PC-3 (cell line): ENCODE measurements at regions not wholly inside any gene's neighbourhood (a gene's known extent, or its start where the extent isn't known, plus 50 kb on each side); places are given as distances from the start of the nearest gene placed in this dataset.

Source experiments
- ATAC-seq: fragments of 200-7000 bp; cut with Tn5 transposase; 2 replicates; pipeline ENCODE4 v1.9.1; 2020; ENCODE audit warnings: mild to moderate bottlenecking, moderate library complexity
- BruUV-seq: library from RNA; stranded (reverse); fragments of 400-500 nt; replicated peaks from 2 replicates; lab custom pipeline; 2021; lab: Mats Ljungman, UMichigan
- CTCF ChIA-PET: fragments of 300-600 bp; sonication (Branson Sonifier 250); formaldehyde crosslinking; loops from one replicate; lab custom pipeline; 2022; ENCODE audit warnings: antibody characterized with exemption; lab: Charles Lee
- POLR2A ChIA-PET: fragments of 300-600 bp; sonication (Branson Sonifier 250); formaldehyde crosslinking; loops from one replicate; lab custom pipeline; 2022; ENCODE audit warnings: antibody characterized with exemption; ENCODE audit not compliant: unreplicated experiment; lab: Charles Lee
- DNase-seq: peaks from one replicate; pipeline ENCODE4 v3.0.0-alpha.2; 2015
- H2AFZ ChIP-seq: fragments of 300-600 bp; sonication (generic); 2 replicates; pipeline ENCODE4 v1.6.0; 2016; ENCODE audit warnings: antibody characterized with exemption, low read length
- H3F3A ChIP-seq: fragments of 300-600 bp; sonication (generic); one replicate; pipeline ENCODE4 v1.6.0; 2017; ENCODE audit warnings: antibody characterized with exemption, low read length, control low read depth, mild to moderate bottlenecking; ENCODE audit not compliant: unreplicated experiment
- H3K27ac ChIP-seq: fragments of 300-600 bp; sonication (generic); 2 replicates; pipeline ENCODE4 v1.5.1; 2016; ENCODE audit warnings: mild to moderate bottlenecking, low read length
- H3K27me3 ChIP-seq: fragments of 300-600 bp; sonication (generic); 2 replicates; pipeline ENCODE4 v1.6.1; 2016; ENCODE audit warnings: low read length, mixed read lengths
- H3K36me3 ChIP-seq: fragments of 300-600 bp; sonication (generic); 2 replicates; pipeline ENCODE4 v1.6.1; 2016; ENCODE audit warnings: low read depth, mixed run types, low read length, mixed read lengths
- H3K4me1 ChIP-seq: fragments of 300-600 bp; sonication (generic); 2 replicates; pipeline ENCODE4 v1.5.1; 2016; ENCODE audit warnings: low read length; ENCODE audit not compliant: insufficient read depth
- H3K4me2 ChIP-seq: fragments of 300-600 bp; sonication (generic); 2 replicates; pipeline ENCODE4 v1.6.0; 2016; ENCODE audit warnings: low read length
- H3K4me3 ChIP-seq: fragments of 300-600 bp; sonication (generic); 2 replicates; pipeline ENCODE4 v1.5.1; 2016; ENCODE audit warnings: mild to moderate bottlenecking, low read length, mixed read lengths
- H3K79me2 ChIP-seq: fragments of 300-600 bp; sonication (generic); 2 replicates; pipeline ENCODE4 v1.6.1; 2017; ENCODE audit warnings: low read length, mixed read lengths
- H3K9ac ChIP-seq: fragments of 300-600 bp; sonication (generic); 2 replicates; pipeline ENCODE4 v1.6.0; 2016; ENCODE audit warnings: mild to moderate bottlenecking, low read length
- H3K9me2 ChIP-seq: fragments of 300-600 bp; sonication (generic); replicated peaks from 2 replicates; pipeline ENCODE4 v1.6.1; 2016; ENCODE audit warnings: mixed run types, low read length, mixed read lengths
- H3K9me3 ChIP-seq: fragments of 300-600 bp; sonication (generic); 2 replicates; pipeline ENCODE4 v1.6.1; 2016; ENCODE audit warnings: low read length, mixed read lengths
- H4K20me1 ChIP-seq: fragments of 300-600 bp; sonication (generic); 2 replicates; pipeline ENCODE4 v1.6.1; 2016; ENCODE audit warnings: low read length, mixed read lengths
- CTCF ChIP-seq: fragments of 300-600 bp; sonication (generic); conservative IDR thresholded peaks from 2 replicates; pipeline ENCODE4 v1.5.1; 2017; ENCODE audit warnings: antibody characterized with exemption, low read depth, mild to moderate bottlenecking, low read length
- EZH2 ChIP-seq: fragments of 300-600 bp; sonication (generic); IDR thresholded peaks from one replicate; pipeline ENCODE4 v1.6.1; 2017; ENCODE audit warnings: antibody characterized with exemption, mild to moderate bottlenecking, low read length; ENCODE audit not compliant: unreplicated experiment
- EZH2phosphoT487 ChIP-seq: fragments of 300-600 bp; sonication (generic); IDR thresholded peaks from 2 replicates; pipeline ENCODE4 v1.6.1; 2018; ENCODE audit warnings: mild to moderate bottlenecking, antibody characterized with exemption, low read length, borderline replicate concordance
- intact Hi-C: fragments of 100-400 bp; cut with micrococcal nuclease; formaldehyde crosslinking; loops from 2 replicates; pipeline ENCODE4 v1.9.0; 2023

- Histone ChIP-seq H3K27me3 (no peaks in the 10 kb centered on the region), H3F3A (no peaks in the 10 kb centered on the region), H4K20me1 (no peaks in the 10 kb centered on the region), H3K27ac (no peak overlapping the region), H2AFZ (no peak overlapping the region), H3K9me2 (no peaks in the 10 kb centered on the region), H3K4me3 (no peak overlapping the region), H3K4me1 (peaks cover 10% of the 10 kb centered on the region), H3K4me2 (no peak overlapping the region), H3K9me3 (no peaks in the 10 kb centered on the region), H3K36me3 (no peaks in the 10 kb centered on the region), H3K79me2 (no peaks in the 10 kb centered on the region), H3K9ac (no peak overlapping the region)
- ATAC-seq = no peak
- ChIA-PET POLR2A (no interaction called here), CTCF (interaction anchor here (0.6 kb wide), 1 partner anchor 45 kb away, joined by 3 read pairs; no protein-coding TSS in a partner anchor)
- peak; percentile 48; the same call in 1 of the 2 replicates for TF ChIP-seq CTCF
- TF ChIP-seq EZH2phosphoT487 = no peak
- peak; percentile 29 for DNase-seq
- BruUV-seq = no TSS peak
- intact Hi-C loops = no loop called here
Measured at GRCh38 chr9:79254900-79255650, 316.7 kb upstream of the TLE4 start.

- TF ChIP-seq CTCF = no peak
- TF ChIP-seq EZH2 = no peak
- Histone ChIP-seq H3K9me2 (no peaks in the 10 kb centered on the region), H3K36me3 (no peaks in the 10 kb centered on the region), H3K79me2 (no peaks in the 10 kb centered on the region), H3K9me3 (no peaks in the 10 kb centered on the region), H3K4me3 (no peak overlapping the region), H4K20me1 (no peaks in the 10 kb centered on the region), H3K4me2 (no peak overlapping the region), H3K9ac (no peak overlapping the region), H3K27ac (no peak overlapping the region), H3F3A (no peaks in the 10 kb centered on the region), H2AFZ (no peak overlapping the region), H3K27me3 (no peaks in the 10 kb centered on the region), H3K4me1 (peaks cover 10% of the 10 kb centered on the region)
- DNase-seq (no peak), ATAC-seq (no peak)
- BruUV-seq = no TSS peak
- intact Hi-C loops = no loop called here
- POLR2A ChIA-PET = no interaction called here
- CTCF ChIA-PET = interaction anchor here (0.6 kb wide), 1 partner anchor 45 kb away, joined by 3 read pairs; no protein-coding TSS in a partner anchor
Measured at GRCh38 chr9:79255651-79256260, 316.0 kb upstream of the TLE4 start.

GRCh38 chr9:79256691-79257213, 315.0 kb upstream of the TLE4 start:
- TF ChIP-seq EZH2phosphoT487 (no peak), CTCF (no peak), EZH2 (no peak)
- H3K27ac ChIP-seq = no peak overlapping the region
- no peaks in the 10 kb centered on the region for H3K9me3 ChIP-seq
- no peaks in the 10 kb centered on the region for H3F3A ChIP-seq
- H3K36me3 ChIP-seq = no peaks in the 10 kb centered on the region
- peak; percentile 76 for ATAC-seq
- H3K4me3 ChIP-seq = peak overlapping the region; percentile 60
- peak; percentile 64 for DNase-seq
- ChIA-PET CTCF (interaction anchor here (0.6 kb wide), 1 partner anchor 41 kb away, joined by 4 read pairs; no protein-coding TSS in a partner anchor), POLR2A (no interaction called here)
- peak overlapping the region; percentile 93 for H3K4me2 ChIP-seq
- BruUV-seq = no TSS peak
- H3K27me3 ChIP-seq = no peaks in the 10 kb centered on the region
- intact Hi-C loops = no loop called here
- no peaks in the 10 kb centered on the region for H3K79me2 ChIP-seq
- peaks cover 10% of the 10 kb centered on the region for H3K4me1 ChIP-seq
- peak overlapping the region; percentile 82 for H2AFZ ChIP-seq
- no peak overlapping the region for H3K9ac ChIP-seq
- no peaks in the 10 kb centered on the region for H4K20me1 ChIP-seq
- H3K9me2 ChIP-seq = no peaks in the 10 kb centered on the region
